Ovary (tissue), 7 donors: ENCODE measurements at regions not wholly inside any gene's neighbourhood (a gene's known extent, or its start where the extent isn't known, plus 50 kb on each side); places are given as distances from the start of the nearest gene placed in this dataset.

Experiments used
- DNase-seq, 5 donors: peaks; one replicate each; pipeline ENCODE4 v3.0.0-alpha.2; 2019 to 2020
- H3K27ac ChIP-seq, 2 donors: fragments of 200-600 bp; one replicate each; pipeline versions ENCODE4 v1.5.1 to v1.8.0; 2019 to 2022
- H3K27me3 ChIP-seq: fragments of 200-600 bp; one replicate; pipeline ENCODE4 v1.8.0; 2022
- H3K36me3 ChIP-seq: fragments of 200-600 bp; sonication (generic); one replicate; pipeline ENCODE4 v1.5.1; 2019
- H3K4me1 ChIP-seq: one replicate; pipeline ENCODE4 v1.8.1; 2013; ENCODE audit warnings: mild to moderate bottlenecking, moderate library complexity; ENCODE audit not compliant: insufficient read depth
- H3K4me3 ChIP-seq: fragments of 200-600 bp; sonication (generic); one replicate; pipeline ENCODE4 v1.5.1; 2017
- H3K9me3 ChIP-seq, 2 donors: fragments of 200-600 bp in 1 of 2; sonication (generic) in 1 of 2; one replicate each; pipeline versions ENCODE4 v1.5.1 to v1.8.1; 2013 to 2019; ENCODE audit warnings: mild to moderate bottlenecking in 1 of 2, moderate library complexity in 1 of 2
- CTCF ChIP-seq, 3 donors: fragments of 450-650 bp in 2 of 3; fragments of 200-600 bp in 1 of 3; IDR thresholded peaks; one replicate each; pipeline versions ENCODE4 v1.5.1 to v1.8.0; 2016 to 2022; ENCODE audit warnings: antibody characterized with exemption in 3 of 3, mild to moderate bottlenecking in 1 of 3
- EP300 ChIP-seq: sonication (generic); formaldehyde crosslinking; IDR thresholded peaks from one replicate; pipeline ENCODE4 v1.6.1; 2017; ENCODE audit warnings: antibody characterized with exemption
- POLR2A ChIP-seq: fragments of 450-650 bp; IDR thresholded peaks from one replicate; pipeline ENCODE4 v1.6.1; 2017; ENCODE audit warnings: antibody characterized with exemption, mild to moderate bottlenecking, moderate library complexity
- WGBS, 3 donors: extraction: QIAGEN DNeasy Blood & Tissue Kit in 1 of 3; methylation state at CpG; one replicate each; pipeline versions ENCODE4 v1.1.5 to v1.1.7; 2013 to 2017; 5-methylcytosine and 5-hydroxymethylcytosine counted together
- intact Hi-C, 4 donors: fragments of 100-400 bp; cut with DNase I; formaldehyde crosslinking; loops; one replicate each; pipeline versions ENCODE4 v1.11.0 to v1.15.1; 2022 to 2023
- donor health status: DM: no; HTN: no; CAD: no; lungs with moderate emphysema.
- donor health status: DM: no; HTN: no; CAD: no.
- donor health status: Bipolar disorder and iron deficiency.
- donor health status: DM: no; HTN: no; CAD: no.
- donor health status: DM: yes; HTN: yes; CAD: no.

- Histone ChIP-seq H3K27me3 (no peaks in the 10 kb centered on the region), H3K36me3 (no peaks in the 10 kb centered on the region), H3K4me1 (no peaks in the 10 kb centered on the region), H3K27ac (no peak overlapping the region), H3K4me3 (no peak overlapping the region), H3K9me3 (no peaks in the 10 kb centered on the region)
- no peak for DNase-seq
- TF ChIP-seq EP300 (no peak), CTCF (IDR thresholded peaks at IDR 0.05) (no peak), POLR2A (no peak)
- WGBS, 3 donors: 51 to 64% (median 57%) methylated on average over 3 of the region's 3 CpGs
- intact Hi-C loops: no loop called here
These were observed 746.4 kb downstream of the CDH11 start for GRCh38 chr16:64375391-64375980.

- no peaks in the 10 kb centered on the region for H3K4me1 ChIP-seq
- intact Hi-C loops: no loop called here
These were observed 751.8 kb downstream of the CDH11 start for GRCh38 chr16:64370112-64370511.

GRCh38 chr16:64365448-64365931 lies 756.4 kb downstream of the CDH11 start:
- Histone ChIP-seq H3K27ac (no peak overlapping the region), H3K4me1 (no peaks in the 10 kb centered on the region), H3K4me3 (no peak overlapping the region), H3K27me3 (no peaks in the 10 kb centered on the region), H3K9me3 (no peaks in the 10 kb centered on the region), H3K36me3 (no peaks in the 10 kb centered on the region)
- no peak for TF ChIP-seq CTCF (IDR thresholded peaks at IDR 0.05)
- TF ChIP-seq EP300: no peak
- no peak for TF ChIP-seq POLR2A
- 82 to 84% (median 84%) methylated on average over 2 of the region's 2 CpGs for WGBS, 3 donors
- intact Hi-C loops: no loop called here
- no peak for DNase-seq

More at GRCh38 chr16:64370112-64370511, 751.8 kb downstream of the CDH11 start:
- 18 to 30% (median 21%) methylated on average over 1 of the region's 1 CpG for WGBS, 3 donors
- Histone ChIP-seq H3K4me3 (no peak overlapping the region), H3K27ac (no peak overlapping the region), H3K36me3 (no peaks in the 10 kb centered on the region), H3K27me3 (no peaks in the 10 kb centered on the region), H3K9me3 (no peaks in the 10 kb centered on the region)
- TF ChIP-seq EP300: no peak
- TF ChIP-seq CTCF (IDR thresholded peaks at IDR 0.05): no peak
- TF ChIP-seq POLR2A: no peak
- no peak for DNase-seq

GRCh38 chr16:64364894-64365293 lies 757.0 kb downstream of the CDH11 start:
- Histone ChIP-seq H3K4me3 (no peak overlapping the region), H3K36me3 (no peaks in the 10 kb centered on the region), H3K4me1 (no peaks in the 10 kb centered on the region), H3K9me3 (no peaks in the 10 kb centered on the region), H3K27ac (no peak overlapping the region), H3K27me3 (no peaks in the 10 kb centered on the region)
- intact Hi-C loops: no loop called here
- no peak for DNase-seq
- TF ChIP-seq POLR2A (no peak), CTCF (IDR thresholded peaks at IDR 0.05) (no peak), EP300 (no peak)
